H9 (cell line): ENCODE measurements at regions not wholly inside any gene's neighbourhood (a gene's known extent, or its start where the extent isn't known, plus 50 kb on each side); places are given as distances from the start of the nearest gene placed in this dataset.

ENCODE experiments used
- DNase-seq: peaks from one replicate; pipeline ENCODE4 v3.0.0-alpha.2; 2017
- H2AFZ ChIP-seq: one replicate; pipeline ENCODE4 v1.6.1; 2013; ENCODE audit warnings: mild to moderate bottlenecking, low read length, control low read depth, moderate library complexity
- H2AK5ac ChIP-seq: 2 replicates; pipeline ENCODE4 v1.6.1; 2013; ENCODE audit warnings: low read length, control low read depth, mixed read lengths; ENCODE audit not compliant: insufficient read length
- H2BK120ac ChIP-seq: one replicate; pipeline ENCODE4 v1.6.1; 2013; ENCODE audit warnings: low read depth, mild to moderate bottlenecking, low read length, control low read depth, inconsistent platforms; ENCODE audit not compliant: poor library complexity, severe bottlenecking
- H2BK12ac ChIP-seq: 2 replicates; pipeline ENCODE4 v1.6.1; 2013; ENCODE audit warnings: low read length, control low read depth, mixed read lengths, low read depth; ENCODE audit not compliant: insufficient read length
- H2BK15ac ChIP-seq: 2 replicates; pipeline ENCODE4 v1.6.1; 2013; ENCODE audit warnings: low read depth, low read length, control low read depth
- H2BK20ac ChIP-seq: one replicate; pipeline ENCODE4 v1.6.1; 2013; ENCODE audit warnings: low read depth, mild to moderate bottlenecking, low read length, control low read depth, inconsistent platforms; ENCODE audit not compliant: poor library complexity, severe bottlenecking
- H2BK5ac ChIP-seq: 2 replicates; pipeline ENCODE4 v1.6.1; 2013; ENCODE audit warnings: low read length, control low read depth, mixed read lengths; ENCODE audit not compliant: insufficient read length
- H3K14ac ChIP-seq: 2 replicates; pipeline ENCODE4 v1.6.1; 2013; ENCODE audit warnings: low read length, control low read depth; ENCODE audit not compliant: insufficient read depth
- H3K18ac ChIP-seq: 2 replicates; pipeline ENCODE4 v1.6.1; 2013; ENCODE audit warnings: low read depth, mild to moderate bottlenecking, mixed read lengths, low read length, control low read depth; ENCODE audit not compliant: insufficient read length
- H3K23ac ChIP-seq: 2 replicates; pipeline ENCODE4 v1.6.1; 2013; ENCODE audit warnings: low read length, control low read depth, mixed read lengths, low read depth; ENCODE audit not compliant: insufficient read length
- H3K23me2 ChIP-seq: 2 replicates; pipeline ENCODE4 v1.6.1; 2013; ENCODE audit warnings: low read depth, mild to moderate bottlenecking, mixed read lengths, low read length, control low read depth; ENCODE audit not compliant: insufficient read length, poor library complexity, severe bottlenecking
- H3K27ac ChIP-seq: 2 replicates; pipeline ENCODE4 v1.5.1; 2013; ENCODE audit warnings: low read length, control low read depth, mixed read lengths, low read depth; ENCODE audit not compliant: insufficient read length
- H3K27me3 ChIP-seq: 2 replicates; pipeline ENCODE4 v1.6.1; 2013; ENCODE audit warnings: low read length, control low read depth, inconsistent platforms; ENCODE audit not compliant: insufficient read depth
- H3K4ac ChIP-seq: 2 replicates; pipeline ENCODE4 v1.6.1; 2013; ENCODE audit warnings: low read depth, mild to moderate bottlenecking, control low read depth, inconsistent platforms, low read length, moderate library complexity
- H3K4me1 ChIP-seq: 2 replicates; pipeline ENCODE4 v1.6.1; 2013; ENCODE audit warnings: low read length, control low read depth, inconsistent platforms; ENCODE audit not compliant: insufficient read depth
- H3K4me2 ChIP-seq: 2 replicates; pipeline ENCODE4 v1.6.1; 2013; ENCODE audit warnings: low read length, control low read depth, mixed read lengths; ENCODE audit not compliant: insufficient read length, insufficient read depth
- H3K56ac ChIP-seq: 2 replicates; pipeline ENCODE4 v1.6.1; 2013; ENCODE audit warnings: low read depth, mild to moderate bottlenecking, mixed read lengths, low read length, control low read depth; ENCODE audit not compliant: insufficient read length
- H3K79me1 ChIP-seq: 2 replicates; pipeline ENCODE4 v1.6.1; 2013; ENCODE audit warnings: low read depth, mild to moderate bottlenecking, moderate library complexity, low read length, control low read depth, inconsistent platforms; ENCODE audit not compliant: insufficient read depth, poor library complexity, severe bottlenecking
- H3K79me2 ChIP-seq: 2 replicates; pipeline ENCODE4 v1.6.1; 2013; ENCODE audit warnings: low read length, control low read depth, inconsistent platforms; ENCODE audit not compliant: insufficient read depth
- H3K9ac ChIP-seq: 2 replicates; pipeline ENCODE4 v1.6.1; 2013; ENCODE audit warnings: low read length, control low read depth, mixed read lengths; ENCODE audit not compliant: insufficient read length; ENCODE audit errors: extremely low read depth
- H3K9me3 ChIP-seq: one replicate; pipeline ENCODE4 v1.6.1; 2013; ENCODE audit warnings: low read depth, low read length, inconsistent platforms; ENCODE audit not compliant: control insufficient read depth
- H3T11ph ChIP-seq: one replicate; pipeline ENCODE4 v1.6.1; 2013; ENCODE audit warnings: mild to moderate bottlenecking, low read length, control low read depth, inconsistent platforms
- H4K20me1 ChIP-seq: one replicate; pipeline ENCODE4 v1.6.1; 2013; ENCODE audit not compliant: control insufficient read depth, insufficient read length, insufficient read depth
- H4K5ac ChIP-seq: 2 replicates; pipeline ENCODE4 v1.6.1; 2013; ENCODE audit warnings: low read depth, mild to moderate bottlenecking, mixed read lengths, low read length, control low read depth; ENCODE audit not compliant: insufficient read length
- H4K8ac ChIP-seq: replicated peaks from 2 replicates; pipeline ENCODE4 v1.6.1; 2013; ENCODE audit warnings: low read length, control low read depth, mixed read lengths, low read depth; ENCODE audit not compliant: insufficient read length
- H4K91ac ChIP-seq: 2 replicates; pipeline ENCODE4 v1.6.1; 2013; ENCODE audit warnings: low read depth, mild to moderate bottlenecking, moderate library complexity, mixed read lengths, low read length, control low read depth; ENCODE audit not compliant: insufficient read length
- H3K27ac Mint-ChIP-seq, 3 experiments: 2 replicates in 2 of 3; 3 replicates in 1 of 3; pipeline ENCODE4 v1.8.0; 2020 to 2021; ENCODE audit warnings: mixed read lengths in 3 of 3, mild to moderate bottlenecking in 1 of 3, moderate library complexity in 1 of 3
- H3K27me3 Mint-ChIP-seq: 2 replicates; pipeline ENCODE4 v1.8.0; 2021; ENCODE audit warnings: low read depth, mild to moderate bottlenecking, moderate library complexity, mixed read lengths
- H3K36me3 Mint-ChIP-seq, 3 experiments: 2 replicates in 2 of 3; 3 replicates in 1 of 3; pipeline ENCODE4 v1.8.0; 2020 to 2021; ENCODE audit warnings: low read depth in 3 of 3, mixed read lengths in 3 of 3; ENCODE audit not compliant: insufficient read depth in 1 of 3
- H3K4me1 Mint-ChIP-seq, 2 experiments: 2 replicates each; pipeline ENCODE4 v1.8.0; 2020; ENCODE audit warnings: mixed read lengths in 2 of 2
- H3K4me3 Mint-ChIP-seq, 2 experiments: 2 replicates in 1 of 2; 3 replicates in 1 of 2; pipeline ENCODE4 v1.8.0; 2020 to 2021; ENCODE audit warnings: mild to moderate bottlenecking in 2 of 2, mixed read lengths in 2 of 2, moderate library complexity in 1 of 2
- H3K9me3 Mint-ChIP-seq, 2 experiments: 2 replicates in 1 of 2; 3 replicates in 1 of 2; pipeline ENCODE4 v1.8.0; 2020; ENCODE audit warnings: mild to moderate bottlenecking in 2 of 2, mixed read lengths in 2 of 2, moderate library complexity in 1 of 2
- CTCF ChIP-seq: fragments of 200-600 bp; sonication (generic); conservative IDR thresholded peaks from 3 replicates; pipeline ENCODE4 v1.8.0; 2021; ENCODE audit warnings: antibody characterized with exemption, mild to moderate bottlenecking
- WGBS: extraction: QIAGEN DNeasy Blood & Tissue Kit; methylation state at CpG from one replicate; pipeline ENCODE4 v1.1.7; 2013; ENCODE audit warnings: missing lambda C conversion rate, low lambda C conversion rate, mixed read lengths; ENCODE audit not compliant: insufficient read length; ENCODE audit errors: extremely low coverage; 5-methylcytosine and 5-hydroxymethylcytosine counted together

- Histone ChIP-seq H3K9ac (no peak overlapping the region), H3K27me3 (no peaks in the 10 kb centered on the region), H3K79me2 (no peaks in the 10 kb centered on the region), H3K56ac (no peak overlapping the region), H3K14ac (no peak overlapping the region), H3K79me1 (no peaks in the 10 kb centered on the region), H2BK12ac (no peak overlapping the region), H3K9me3 (no peaks in the 10 kb centered on the region), H3K18ac (no peak overlapping the region), H3T11ph (no peak overlapping the region), H2BK120ac (no peak overlapping the region), H2BK5ac (no peak overlapping the region), H2BK20ac (no peak overlapping the region), H2BK15ac (no peak overlapping the region), H4K8ac (no peak overlapping the region), H3K27ac (no peak overlapping the region), H3K4ac (no peak overlapping the region), H2AFZ (no peak overlapping the region), H4K91ac (no peak overlapping the region), H3K23ac (no peak overlapping the region), H4K20me1 (no peaks in the 10 kb centered on the region), H4K5ac (no peak overlapping the region), H3K4me1 (no peaks in the 10 kb centered on the region), H3K4me2 (no peak overlapping the region), H2AK5ac (no peak overlapping the region), H3K23me2 (no peaks in the 10 kb centered on the region)
- peaks cover 0 to 4% of the 10 kb centered on the region in 2 experiments; a peak in 1 of 4 replicates for H3K4me1 Mint-ChIP-seq
- no peak overlapping the region for H3K4me3 Mint-ChIP-seq
- H3K27me3 Mint-ChIP-seq: no peaks in the 10 kb centered on the region
- WGBS: no CpG with 5 or more reads among the region's 5 CpGs
- TF ChIP-seq CTCF: no peak
- no peak overlapping the region; a peak in 1 of 7 replicates for H3K27ac Mint-ChIP-seq
- no peak for DNase-seq
- no peaks in the 10 kb centered on the region for H3K36me3 Mint-ChIP-seq
- peaks cover 0 to 2% of the 10 kb centered on the region in 2 experiments; a peak in 1 of 5 replicates for H3K9me3 Mint-ChIP-seq
Observed at GRCh38 chr9:103919605-103920209, 174.4 kb upstream of the SMC2 start.
